GM23338 (cell line): ENCODE measurements at regions not wholly inside any gene's neighbourhood (a gene's known extent, or its start where the extent isn't known, plus 50 kb on each side); places are given as distances from the start of the nearest gene placed in this dataset.

ENCODE experiments used
- CREB1 ChIP-seq: fragments of 250-450 bp; sonication (Bioruptor Pico); IDR thresholded peaks from 2 replicates; pipeline ENCODE4 v1.5.0; 2020; ENCODE audit warnings: low read depth, mild to moderate bottlenecking, moderate library complexity
- CTCF ChIP-seq, 2 experiments: fragments of 200-600 bp in 1 of 2; sonication (generic) in 1 of 2; conservative IDR thresholded peaks; 2 replicates each; pipeline versions ENCODE4 v1.5.1 to v1.6.1; 2016 to 2017; ENCODE audit warnings: antibody characterized with exemption in 2 of 2, low read depth in 2 of 2, mild to moderate bottlenecking in 2 of 2, moderate library complexity in 1 of 2
- EZH2 ChIP-seq: fragments of 200-600 bp; sonication (generic); IDR thresholded peaks from one replicate; pipeline ENCODE4 v1.8.0; 2017; ENCODE audit warnings: antibody characterized with exemption, mild to moderate bottlenecking, low read depth; ENCODE audit not compliant: unreplicated experiment
- EZH2phosphoT487 ChIP-seq: fragments of 200-600 bp; sonication (generic); IDR thresholded peaks from one replicate; pipeline ENCODE4 v1.8.1; 2018; ENCODE audit warnings: antibody characterized with exemption; ENCODE audit not compliant: unreplicated experiment
- NANOG ChIP-seq: IDR thresholded peaks from 2 replicates; pipeline ENCODE4 v1.6.1; 2016; ENCODE audit warnings: antibody characterized with exemption, borderline replicate concordance
- POLR2AphosphoS5 ChIP-seq: IDR thresholded peaks from 2 replicates; pipeline ENCODE4 v1.6.1; 2016; ENCODE audit warnings: antibody characterized with exemption, low read depth
- REST ChIP-seq: IDR thresholded peaks from one replicate; pipeline ENCODE4 v1.6.1; 2018; ENCODE audit warnings: antibody characterized with exemption; ENCODE audit not compliant: unreplicated experiment
- STAT1 ChIP-seq: IDR thresholded peaks from one replicate; pipeline ENCODE4 v1.6.1; 2016; ENCODE audit warnings: antibody characterized with exemption; ENCODE audit not compliant: unreplicated experiment
- ZNF114 ChIP-seq: fragments of 250-450 bp; sonication (Bioruptor Pico); IDR thresholded peaks from 2 replicates; pipeline ENCODE4 v1.5.0; 2020; ENCODE audit warnings: mild to moderate bottlenecking, moderate library complexity
- ZNF331 ChIP-seq: fragments of 250-450 bp; sonication (Bioruptor Pico); IDR thresholded peaks from 2 replicates; pipeline ENCODE4 v1.5.0; 2020; ENCODE audit warnings: low read depth, mild to moderate bottlenecking, moderate library complexity
- ZNF462 ChIP-seq: fragments of 250-450 bp; sonication (Bioruptor Pico); IDR thresholded peaks from 2 replicates; pipeline ENCODE4 v1.5.0; 2020; ENCODE audit warnings: mild to moderate bottlenecking, moderate library complexity

GRCh38 chr1:103941086-103941485, 191.4 kb downstream of the AMY1C start:
- TF ChIP-seq CTCF (conservative IDR thresholded peaks at IDR 0.05; ENCODE audit: low read depth in 2 of 2) = no peak
- TF ChIP-seq EZH2 = no peak
- TF ChIP-seq CREB1 = no peak
- no peak for TF ChIP-seq ZNF331
- no peak for TF ChIP-seq POLR2AphosphoS5
- no peak for TF ChIP-seq ZNF462 (CRISPR knock-in tag)
- no peak for TF ChIP-seq ZNF114 (CRISPR knock-in tag)
- TF ChIP-seq STAT1 = no peak
- no peak for TF ChIP-seq REST
- TF ChIP-seq EZH2phosphoT487 = no peak
- TF ChIP-seq NANOG = no peak
